ENCODE measurements at regions not wholly inside any gene's neighbourhood (a gene's known extent, or its start where the extent isn't known, plus 50 kb on each side); places are given as distances from the start of the nearest gene placed in this dataset.

GRCh38 chr4:144280688-144281087 is 140.2 kb upstream of the GYPA start:
- H3K4me3 ChIP-seq (ENCODE audit: low read length in 2 of 2) = no peak overlapping the region
- no peak overlapping the region for H3K27ac ChIP-seq (ENCODE audit: low read depth in 2 of 2, low read length in 2 of 2)
- H3K9ac ChIP-seq (ENCODE audit: low read depth in 1 of 2, low read length in 2 of 2) = no peak overlapping the region
- no peaks in the 10 kb centered on the region for H3K36me3 ChIP-seq (ENCODE audit: control insufficient read depth in 2 of 2, insufficient read depth in 2 of 2, low read length in 2 of 2)
- H3K9me3 ChIP-seq (ENCODE audit: control insufficient read depth in 2 of 2, low read length in 2 of 2) = no peaks in the 10 kb centered on the region
- no peaks in the 10 kb centered on the region for H3K4me1 ChIP-seq (ENCODE audit: control insufficient read depth in 2 of 2, insufficient read depth in 2 of 2, low read length in 2 of 2)
- no peaks in the 10 kb centered on the region for H3K27me3 ChIP-seq (ENCODE audit: control insufficient read depth in 2 of 2, insufficient read depth in 2 of 2, low read length in 2 of 2)

DNA sequence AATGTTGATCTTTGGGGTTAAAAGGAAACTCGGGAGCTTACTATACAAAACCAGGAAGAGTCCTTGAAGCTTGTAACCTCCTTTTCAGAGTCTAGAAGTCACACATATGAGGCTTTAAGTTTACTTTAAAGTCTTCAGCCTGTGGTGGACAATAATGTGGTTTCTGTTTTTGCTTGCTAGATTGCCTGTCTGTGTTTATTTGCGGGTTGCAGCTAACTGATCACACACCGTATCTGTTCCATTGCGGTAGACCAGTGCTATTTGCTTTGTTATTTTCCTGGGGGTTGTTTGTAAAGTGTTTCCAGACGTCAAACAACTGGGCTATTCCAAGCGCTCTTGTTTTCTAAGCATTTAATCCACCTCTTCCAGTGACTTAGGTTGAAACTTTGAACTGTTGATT is 143.0 kb upstream of the GYPA start:
- no peaks in the 10 kb centered on the region for H3K4me1 ChIP-seq (ENCODE audit: control insufficient read depth in 2 of 2, insufficient read depth in 2 of 2, low read length in 2 of 2)
- no peak overlapping the region for H3K4me3 ChIP-seq (ENCODE audit: low read length in 2 of 2)
- H3K9me3 ChIP-seq (ENCODE audit: control insufficient read depth in 2 of 2, low read length in 2 of 2) = no peaks in the 10 kb centered on the region
- H3K27ac ChIP-seq (ENCODE audit: low read depth in 2 of 2, low read length in 2 of 2) = no peak overlapping the region
- no peaks in the 10 kb centered on the region for H3K36me3 ChIP-seq (ENCODE audit: control insufficient read depth in 2 of 2, insufficient read depth in 2 of 2, low read length in 2 of 2)
- H3K9ac ChIP-seq (ENCODE audit: low read depth in 1 of 2, low read length in 2 of 2) = no peak overlapping the region
- no peaks in the 10 kb centered on the region for H3K27me3 ChIP-seq (ENCODE audit: control insufficient read depth in 2 of 2, insufficient read depth in 2 of 2, low read length in 2 of 2)

GRCh38 chr4:144284026-144284425 is 143.5 kb upstream of the GYPA start:
- Histone ChIP-seq H3K27ac (ENCODE audit: low read depth in 2 of 2, low read length in 2 of 2) (no peak overlapping the region), H3K9me3 (ENCODE audit: control insufficient read depth in 2 of 2, low read length in 2 of 2) (no peaks in the 10 kb centered on the region), H3K4me1 (ENCODE audit: control insufficient read depth in 2 of 2, insufficient read depth in 2 of 2, low read length in 2 of 2) (no peaks in the 10 kb centered on the region), H3K27me3 (ENCODE audit: control insufficient read depth in 2 of 2, insufficient read depth in 2 of 2, low read length in 2 of 2) (no peaks in the 10 kb centered on the region), H3K4me3 (ENCODE audit: low read length in 2 of 2) (no peak overlapping the region), H3K36me3 (ENCODE audit: control insufficient read depth in 2 of 2, insufficient read depth in 2 of 2, low read length in 2 of 2) (no peaks in the 10 kb centered on the region), H3K9ac (ENCODE audit: low read depth in 1 of 2, low read length in 2 of 2) (no peak overlapping the region)

- Histone ChIP-seq H3K27ac (ENCODE audit: low read depth in 2 of 2, low read length in 2 of 2) (no peak overlapping the region), H3K9ac (ENCODE audit: low read depth in 1 of 2, low read length in 2 of 2) (no peak overlapping the region), H3K4me3 (ENCODE audit: low read length in 2 of 2) (no peak overlapping the region), H3K36me3 (ENCODE audit: control insufficient read depth in 2 of 2, insufficient read depth in 2 of 2, low read length in 2 of 2) (no peaks in the 10 kb centered on the region), H3K4me1 (ENCODE audit: control insufficient read depth in 2 of 2, insufficient read depth in 2 of 2, low read length in 2 of 2) (no peaks in the 10 kb centered on the region), H3K9me3 (ENCODE audit: control insufficient read depth in 2 of 2, low read length in 2 of 2) (no peaks in the 10 kb centered on the region), H3K27me3 (ENCODE audit: control insufficient read depth in 2 of 2, insufficient read depth in 2 of 2, low read length in 2 of 2) (no peaks in the 10 kb centered on the region)
These were observed 147.7 kb upstream of the GYPA start for GRCh38 chr4:144288011-144288903.

GRCh38 chr4:144289667-144290428 is 149.3 kb upstream of the GYPA start:
- no peaks in the 10 kb centered on the region for H3K27me3 ChIP-seq (ENCODE audit: control insufficient read depth in 2 of 2, insufficient read depth in 2 of 2, low read length in 2 of 2)

DNA sequence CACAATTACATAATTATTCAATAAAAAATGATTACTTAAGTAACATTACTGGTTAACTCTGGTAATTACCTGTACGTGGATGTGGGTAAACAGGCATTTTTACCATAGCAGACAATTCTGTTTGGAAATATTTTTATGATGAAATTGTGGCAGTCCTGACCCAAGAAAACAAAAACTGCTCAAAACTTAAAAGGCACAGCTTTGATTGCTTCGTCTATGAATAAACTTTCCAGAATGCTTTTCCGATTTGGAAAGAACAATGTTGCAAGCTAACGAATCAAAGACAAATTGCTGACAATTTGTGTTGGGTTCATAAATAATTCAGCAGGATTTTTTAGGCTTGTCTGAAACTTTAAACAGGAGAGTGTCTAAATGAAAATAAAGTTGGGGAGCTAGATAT is 150.6 kb upstream of the GYPA start:
- Histone ChIP-seq H3K27ac (ENCODE audit: low read depth in 2 of 2, low read length in 2 of 2) (no peak overlapping the region), H3K9ac (ENCODE audit: low read depth in 1 of 2, low read length in 2 of 2) (no peak overlapping the region), H3K4me1 (ENCODE audit: control insufficient read depth in 2 of 2, insufficient read depth in 2 of 2, low read length in 2 of 2) (no peaks in the 10 kb centered on the region), H3K9me3 (ENCODE audit: control insufficient read depth in 2 of 2, low read length in 2 of 2) (no peaks in the 10 kb centered on the region), H3K4me3 (ENCODE audit: low read length in 2 of 2) (no peak overlapping the region), H3K36me3 (ENCODE audit: control insufficient read depth in 2 of 2, insufficient read depth in 2 of 2, low read length in 2 of 2) (no peaks in the 10 kb centered on the region), H3K27me3 (ENCODE audit: control insufficient read depth in 2 of 2, insufficient read depth in 2 of 2, low read length in 2 of 2) (no peaks in the 10 kb centered on the region)

More at GRCh38 chr4:144289667-144290428, 149.3 kb upstream of the GYPA start:
- no peak overlapping the region for H3K9ac ChIP-seq (ENCODE audit: low read depth in 1 of 2, low read length in 2 of 2)
- no peak overlapping the region for H3K27ac ChIP-seq (ENCODE audit: low read depth in 2 of 2, low read length in 2 of 2)
- no peaks in the 10 kb centered on the region for H3K9me3 ChIP-seq (ENCODE audit: control insufficient read depth in 2 of 2, low read length in 2 of 2)
- no peaks in the 10 kb centered on the region for H3K4me1 ChIP-seq (ENCODE audit: control insufficient read depth in 2 of 2, insufficient read depth in 2 of 2, low read length in 2 of 2)
- no peak overlapping the region for H3K4me3 ChIP-seq (ENCODE audit: low read length in 2 of 2)
- H3K36me3 ChIP-seq (ENCODE audit: control insufficient read depth in 2 of 2, insufficient read depth in 2 of 2, low read length in 2 of 2) = no peaks in the 10 kb centered on the region

DNA sequence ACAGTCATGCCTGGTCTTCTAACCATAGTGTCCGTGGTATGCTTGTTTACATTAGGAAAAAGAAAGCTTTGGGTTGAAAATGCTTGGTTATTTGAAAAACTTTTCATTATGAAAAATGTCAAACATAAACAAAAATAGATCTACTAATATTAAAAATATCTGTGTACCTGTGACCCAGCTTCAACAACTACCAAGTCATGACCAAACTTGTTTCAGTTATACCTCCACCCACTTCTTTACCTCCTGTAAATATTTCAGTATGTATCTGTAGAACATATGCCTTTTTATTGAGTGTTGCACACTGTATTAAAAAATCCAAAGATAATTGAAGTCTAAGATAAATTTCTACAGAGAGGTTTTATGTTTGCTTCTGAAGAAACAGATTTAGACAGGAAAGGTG is 153.7 kb upstream of the GYPA start:
- H3K27me3 ChIP-seq (ENCODE audit: control insufficient read depth in 2 of 2, insufficient read depth in 2 of 2, low read length in 2 of 2) = no peaks in the 10 kb centered on the region
- H3K4me3 ChIP-seq (ENCODE audit: low read length in 2 of 2) = no peak overlapping the region
- no peaks in the 10 kb centered on the region for H3K4me1 ChIP-seq (ENCODE audit: control insufficient read depth in 2 of 2, insufficient read depth in 2 of 2, low read length in 2 of 2)
- no peak overlapping the region for H3K27ac ChIP-seq (ENCODE audit: low read depth in 2 of 2, low read length in 2 of 2)
- no peak overlapping the region for H3K9ac ChIP-seq (ENCODE audit: low read depth in 1 of 2, low read length in 2 of 2)
- no peaks in the 10 kb centered on the region for H3K9me3 ChIP-seq (ENCODE audit: control insufficient read depth in 2 of 2, low read length in 2 of 2)
- H3K36me3 ChIP-seq (ENCODE audit: control insufficient read depth in 2 of 2, insufficient read depth in 2 of 2, low read length in 2 of 2) = no peaks in the 10 kb centered on the region

DNA sequence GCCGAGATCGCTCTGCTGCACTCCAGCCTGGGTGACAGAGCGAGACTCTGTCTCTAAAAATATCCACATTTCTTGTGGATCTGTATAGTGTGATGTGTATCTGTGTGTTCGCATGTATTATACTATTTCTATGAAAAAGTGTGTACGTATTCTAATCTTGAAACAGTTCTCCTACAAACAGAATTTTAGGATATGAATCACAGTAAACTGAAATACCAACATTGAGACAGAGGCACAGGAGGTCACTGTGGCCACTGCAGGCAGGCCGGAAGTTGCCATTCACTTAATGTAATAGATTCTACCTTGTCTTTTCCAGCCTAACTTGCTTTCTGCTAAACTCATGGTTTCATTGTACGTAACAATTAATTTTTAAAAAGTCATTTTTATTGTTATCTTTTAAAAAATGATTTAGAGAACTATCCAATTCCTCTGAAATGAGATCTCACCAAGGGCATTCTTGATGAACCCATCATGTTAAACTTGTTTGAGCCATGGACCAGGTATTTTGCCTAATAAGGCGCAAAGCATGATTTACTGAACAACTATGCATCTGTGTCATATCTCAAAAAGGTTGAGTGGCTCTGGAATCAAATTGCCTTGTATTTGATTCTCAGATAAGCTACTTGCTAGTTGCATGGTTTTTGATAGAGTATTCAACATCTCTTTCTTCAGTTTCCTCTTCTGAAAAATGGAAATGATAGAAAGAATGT is 154.9 kb upstream of the GYPA start:
- Histone ChIP-seq H3K36me3 (ENCODE audit: control insufficient read depth in 2 of 2, insufficient read depth in 2 of 2, low read length in 2 of 2) (no peaks in the 10 kb centered on the region), H3K4me3 (ENCODE audit: low read length in 2 of 2) (no peak overlapping the region), H3K27ac (ENCODE audit: low read depth in 2 of 2, low read length in 2 of 2) (no peak overlapping the region), H3K27me3 (ENCODE audit: control insufficient read depth in 2 of 2, insufficient read depth in 2 of 2, low read length in 2 of 2) (no peaks in the 10 kb centered on the region), H3K9ac (ENCODE audit: low read depth in 1 of 2, low read length in 2 of 2) (no peak overlapping the region), H3K9me3 (ENCODE audit: control insufficient read depth in 2 of 2, low read length in 2 of 2) (no peaks in the 10 kb centered on the region), H3K4me1 (ENCODE audit: control insufficient read depth in 2 of 2, insufficient read depth in 2 of 2, low read length in 2 of 2) (no peaks in the 10 kb centered on the region)

GRCh38 chr4:144296941-144297340 is 156.4 kb upstream of the GYPA start:
- Histone ChIP-seq H3K9ac (ENCODE audit: low read depth in 1 of 2, low read length in 2 of 2) (no peak overlapping the region), H3K9me3 (ENCODE audit: control insufficient read depth in 2 of 2, low read length in 2 of 2) (no peaks in the 10 kb centered on the region), H3K36me3 (ENCODE audit: control insufficient read depth in 2 of 2, insufficient read depth in 2 of 2, low read length in 2 of 2) (no peaks in the 10 kb centered on the region), H3K27me3 (ENCODE audit: control insufficient read depth in 2 of 2, insufficient read depth in 2 of 2, low read length in 2 of 2) (no peaks in the 10 kb centered on the region), H3K4me1 (ENCODE audit: control insufficient read depth in 2 of 2, insufficient read depth in 2 of 2, low read length in 2 of 2) (no peaks in the 10 kb centered on the region), H3K27ac (ENCODE audit: low read depth in 2 of 2, low read length in 2 of 2) (no peak overlapping the region), H3K4me3 (ENCODE audit: low read length in 2 of 2) (no peak overlapping the region)

- Histone ChIP-seq H3K9me3 (ENCODE audit: control insufficient read depth in 2 of 2, low read length in 2 of 2) (no peaks in the 10 kb centered on the region), H3K36me3 (ENCODE audit: control insufficient read depth in 2 of 2, insufficient read depth in 2 of 2, low read length in 2 of 2) (no peaks in the 10 kb centered on the region), H3K9ac (ENCODE audit: low read depth in 1 of 2, low read length in 2 of 2) (no peak overlapping the region), H3K4me1 (ENCODE audit: control insufficient read depth in 2 of 2, insufficient read depth in 2 of 2, low read length in 2 of 2) (no peaks in the 10 kb centered on the region), H3K27ac (ENCODE audit: low read depth in 2 of 2, low read length in 2 of 2) (no peak overlapping the region), H3K27me3 (ENCODE audit: control insufficient read depth in 2 of 2, insufficient read depth in 2 of 2, low read length in 2 of 2) (no peaks in the 10 kb centered on the region), H3K4me3 (ENCODE audit: low read length in 2 of 2) (no peak overlapping the region)
These were observed 158.0 kb upstream of the GYPA start for GRCh38 chr4:144298519-144298918.
